HL-60 (cell line): ENCODE measurements at regions not wholly inside any gene's neighbourhood (a gene's known extent, or its start where the extent isn't known, plus 50 kb on each side); places are given as distances from the start of the nearest gene placed in this dataset.
"Not testable (repeated sequence)": the region's sequence is repeated elsewhere in the genome, so short reads cannot be mapped to it uniquely, and the experiment has no call there.

Experiments
- DNase-seq, 2 experiments: peaks; one replicate each; pipeline ENCODE4 v3.0.0-alpha.2; 2010 to 2020; ENCODE audit warnings: low read depth in 1 of 2, low spot score in 1 of 2
- H3K27ac ChIP-seq: fragments of 250-450 bp; sonication (Bioruptor Pico); replicated peaks from 2 replicates; pipeline ENCODE4 v1.5.1; 2020; ENCODE audit warnings: mild to moderate bottlenecking, moderate library complexity
- H3K27me3 ChIP-seq: fragments of 250-450 bp; sonication (Bioruptor Pico); 2 replicates; pipeline ENCODE4 v1.5.1; 2021; ENCODE audit warnings: mild to moderate bottlenecking, moderate library complexity; ENCODE audit not compliant: insufficient read depth, poor library complexity, severe bottlenecking
- H3K4me3 ChIP-seq: replicated peaks from 2 replicates; pipeline ENCODE4 v1.5.1; 2011; ENCODE audit warnings: mild to moderate bottlenecking, control low read depth, low read length; ENCODE audit not compliant: insufficient read depth
- GABPA ChIP-seq: IDR thresholded peaks from 2 replicates; pipeline ENCODE4 v1.6.1; 2012; ENCODE audit warnings: low read depth
- POLR2AphosphoS5 ChIP-seq: IDR thresholded peaks from 2 replicates; pipeline ENCODE4 v1.6.1; 2012; ENCODE audit warnings: low read depth
- REST ChIP-seq: IDR thresholded peaks from 2 replicates; pipeline ENCODE4 v1.6.1; 2012; ENCODE audit warnings: low read depth; ENCODE audit not compliant: insufficient replicate concordance
- SPI1 ChIP-seq: IDR thresholded peaks from 2 replicates; pipeline ENCODE4 v1.6.1; 2012; ENCODE audit warnings: low read depth, mild to moderate bottlenecking, borderline replicate concordance
- TF ChIP-seq, protein P1 (sequence below): IDR thresholded peaks from one replicate; pipeline ENCODE4 v1.5.1; 2011; ENCODE audit warnings: low read length, control low read depth, inconsistent platforms; ENCODE audit not compliant: insufficient read depth

- H3K4me3 ChIP-seq: no peak overlapping the region
- TF ChIP-seq, protein P1, sequence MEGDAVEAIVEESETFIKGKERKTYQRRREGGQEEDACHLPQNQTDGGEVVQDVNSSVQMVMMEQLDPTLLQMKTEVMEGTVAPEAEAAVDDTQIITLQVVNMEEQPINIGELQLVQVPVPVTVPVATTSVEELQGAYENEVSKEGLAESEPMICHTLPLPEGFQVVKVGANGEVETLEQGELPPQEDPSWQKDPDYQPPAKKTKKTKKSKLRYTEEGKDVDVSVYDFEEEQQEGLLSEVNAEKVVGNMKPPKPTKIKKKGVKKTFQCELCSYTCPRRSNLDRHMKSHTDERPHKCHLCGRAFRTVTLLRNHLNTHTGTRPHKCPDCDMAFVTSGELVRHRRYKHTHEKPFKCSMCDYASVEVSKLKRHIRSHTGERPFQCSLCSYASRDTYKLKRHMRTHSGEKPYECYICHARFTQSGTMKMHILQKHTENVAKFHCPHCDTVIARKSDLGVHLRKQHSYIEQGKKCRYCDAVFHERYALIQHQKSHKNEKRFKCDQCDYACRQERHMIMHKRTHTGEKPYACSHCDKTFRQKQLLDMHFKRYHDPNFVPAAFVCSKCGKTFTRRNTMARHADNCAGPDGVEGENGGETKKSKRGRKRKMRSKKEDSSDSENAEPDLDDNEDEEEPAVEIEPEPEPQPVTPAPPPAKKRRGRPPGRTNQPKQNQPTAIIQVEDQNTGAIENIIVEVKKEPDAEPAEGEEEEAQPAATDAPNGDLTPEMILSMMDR: no peak
- peak in 1 of 2 experiments; percentile 51 for DNase-seq
- H3K27ac ChIP-seq: no peak overlapping the region
- no peaks in the 10 kb centered on the region for H3K27me3 ChIP-seq
Measured at GRCh38 chr2:12014088-12014960, 267.9 kb downstream of the LPIN1 start.

GRCh38 chr2:12017499-12018157, 271.2 kb downstream of the LPIN1 start:
- no peak overlapping the region for H3K4me3 ChIP-seq
- no peak for DNase-seq
- no peak overlapping the region for H3K27ac ChIP-seq
- H3K27me3 ChIP-seq: no peaks in the 10 kb centered on the region
- TF ChIP-seq, protein P1: no peak
- TF ChIP-seq GABPA (no peak), POLR2AphosphoS5 (no peak), SPI1 (no peak), REST (no peak)

DNA sequence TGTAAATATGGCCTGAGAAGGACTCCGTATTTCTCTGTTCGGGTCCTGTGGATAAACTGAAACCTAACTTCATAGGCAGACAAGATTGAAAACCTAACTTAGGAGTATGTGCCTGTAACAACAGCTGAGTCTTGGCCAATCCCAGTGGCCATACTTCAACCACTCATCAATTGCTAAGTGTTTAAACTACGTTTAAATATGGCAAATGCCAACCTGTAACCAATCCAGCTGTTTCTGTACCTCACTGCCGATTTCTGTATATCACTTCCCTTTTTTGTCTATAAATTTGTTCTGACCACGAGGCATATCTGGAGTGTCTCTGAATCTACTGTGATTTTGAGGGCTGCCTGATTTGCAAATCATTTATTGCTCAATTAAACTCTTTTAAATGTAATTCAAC, 272.3 kb downstream of the LPIN1 start:
- TF ChIP-seq SPI1: peak; percentile 76
- not testable (repeated sequence) for H3K27ac ChIP-seq, H3K27me3 ChIP-seq

GRCh38 chr2:12020833-12021469, 274.5 kb downstream of the LPIN1 start:
- no peaks in the 10 kb centered on the region for H3K27me3 ChIP-seq
- H3K4me3 ChIP-seq: no peak overlapping the region
- TF ChIP-seq POLR2AphosphoS5: no peak
- TF ChIP-seq GABPA: no peak
- TF ChIP-seq, protein P1: no peak
- TF ChIP-seq REST: no peak
- no peak for TF ChIP-seq SPI1
- DNase-seq: no peak
- H3K27ac ChIP-seq: no peak overlapping the region

More for the DNA sequence above, 272.3 kb downstream of the LPIN1 start:
- not testable (repeated sequence) for H3K4me3 ChIP-seq, DNase-seq

DNA sequence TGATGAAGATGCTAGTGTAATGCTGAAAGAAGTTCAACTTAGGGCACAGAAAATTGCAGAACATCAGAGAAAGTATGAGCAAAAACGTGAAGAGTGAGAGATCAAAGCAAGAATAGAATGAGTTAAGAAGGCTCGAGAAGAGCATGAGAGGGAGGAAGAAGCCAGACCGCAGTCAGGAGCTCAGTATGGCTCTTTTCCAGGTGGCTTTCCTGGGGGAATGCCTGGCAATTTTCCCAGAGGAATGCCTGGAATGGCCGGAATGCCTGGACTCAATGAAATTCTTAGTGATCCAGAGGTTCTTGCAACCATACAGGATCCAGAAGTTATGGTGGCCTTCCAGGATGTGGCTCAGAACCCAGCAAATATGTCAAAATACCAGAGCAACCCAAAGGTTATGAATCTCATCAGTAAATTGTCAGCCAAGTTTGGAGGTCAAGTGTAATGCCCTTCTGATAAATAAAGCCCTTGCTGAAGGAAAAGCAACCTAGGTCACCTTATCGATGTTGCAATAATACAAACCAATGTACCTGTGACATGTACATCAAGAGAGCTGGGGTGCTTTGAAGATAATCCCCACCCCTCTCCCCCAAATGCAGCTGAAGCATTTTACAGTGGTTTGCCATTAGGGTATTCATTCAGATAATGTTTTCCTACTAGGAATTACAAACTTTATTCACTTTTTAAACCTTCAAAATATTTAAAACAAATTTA, 277.9 kb downstream of the LPIN1 start:
- not testable (repeated sequence) for H3K4me3 ChIP-seq, DNase-seq, H3K27ac ChIP-seq, H3K27me3 ChIP-seq
